PC-3 (cell line): ENCODE measurements at regions not wholly inside any gene's neighbourhood (a gene's known extent, or its start where the extent isn't known, plus 50 kb on each side); places are given as distances from the start of the nearest gene placed in this dataset.

ENCODE experiments used
- CTCF ChIP-seq: fragments of 300-600 bp; sonication (generic); conservative IDR thresholded peaks from 2 replicates; pipeline ENCODE4 v1.5.1; 2017; ENCODE audit warnings: antibody characterized with exemption, low read depth, mild to moderate bottlenecking, low read length
- EZH2 ChIP-seq: fragments of 300-600 bp; sonication (generic); IDR thresholded peaks from one replicate; pipeline ENCODE4 v1.6.1; 2017; ENCODE audit warnings: antibody characterized with exemption, mild to moderate bottlenecking, low read length; ENCODE audit not compliant: unreplicated experiment
- EZH2phosphoT487 ChIP-seq: fragments of 300-600 bp; sonication (generic); IDR thresholded peaks from 2 replicates; pipeline ENCODE4 v1.6.1; 2018; ENCODE audit warnings: mild to moderate bottlenecking, antibody characterized with exemption, low read length, borderline replicate concordance

- no peak for TF ChIP-seq EZH2
- no peak for TF ChIP-seq CTCF
- TF ChIP-seq EZH2phosphoT487, result no peak
These were observed 313.9 kb downstream of the ASMT start for GRCh38 chrX:1928805-1929204.
